HG03565 (cell line): ENCODE measurements at regions not wholly inside any gene's neighbourhood (a gene's known extent, or its start where the extent isn't known, plus 50 kb on each side); places are given as distances from the start of the nearest gene placed in this dataset.

Experiments
- ATAC-seq: cut with Tn5 transposase; IDR thresholded peaks from one replicate; pipeline ENCODE4 v1.9.1; 2021; ENCODE audit warnings: mild to moderate bottlenecking, moderate library complexity; ENCODE audit not compliant: unreplicated experiment

GRCh38 chr2:4551691-4552474 is 848.5 kb downstream of the DCDC2C start:
- no peak for ATAC-seq

DNA sequence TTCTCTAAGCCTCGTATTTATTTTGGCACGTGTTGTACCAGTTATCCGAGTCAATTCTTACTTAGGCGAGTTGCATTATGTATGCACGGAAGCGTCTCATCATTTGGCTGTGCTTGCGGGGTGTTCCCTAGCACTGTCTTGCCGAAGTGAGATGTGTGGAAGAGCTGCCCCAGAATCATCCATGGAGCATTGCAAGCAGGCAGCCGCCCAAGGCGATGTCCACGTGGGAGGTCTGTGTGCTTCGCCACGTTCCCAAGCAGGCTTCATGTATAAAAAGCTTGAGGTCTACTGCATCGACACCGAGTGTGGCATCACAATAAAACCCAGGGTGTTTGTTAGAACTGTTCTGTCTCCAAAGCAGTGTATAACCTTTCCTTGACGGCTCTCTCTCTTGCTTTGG is 849.9 kb downstream of the DCDC2C start:
- no peak for ATAC-seq

- ATAC-seq: no peak
Observed at GRCh38 chr2:4556135-4556896, 852.9 kb downstream of the DCDC2C start.

- ATAC-seq: no peak
Observed at GRCh38 chr2:4561196-4561595, 857.8 kb downstream of the DCDC2C start.

DNA sequence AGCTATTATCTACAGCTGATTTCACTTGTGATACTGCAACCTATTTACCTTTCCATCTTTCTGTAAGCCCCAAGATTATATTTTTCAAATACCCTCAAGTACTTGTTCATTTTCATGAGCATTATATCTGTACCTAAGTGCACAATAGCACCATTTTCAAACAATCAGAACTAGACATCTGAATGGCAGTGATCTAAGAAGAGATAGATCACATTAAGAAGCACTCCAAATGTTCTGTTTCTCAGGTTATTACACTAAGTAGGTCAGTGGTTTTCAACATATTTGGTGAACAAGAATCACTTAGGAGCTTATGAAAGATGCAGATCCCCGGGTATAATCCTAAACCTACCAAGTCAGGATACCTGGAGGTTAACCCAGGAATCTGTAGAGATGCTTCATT is 872.7 kb downstream of the DCDC2C start:
- ATAC-seq: no peak

DNA sequence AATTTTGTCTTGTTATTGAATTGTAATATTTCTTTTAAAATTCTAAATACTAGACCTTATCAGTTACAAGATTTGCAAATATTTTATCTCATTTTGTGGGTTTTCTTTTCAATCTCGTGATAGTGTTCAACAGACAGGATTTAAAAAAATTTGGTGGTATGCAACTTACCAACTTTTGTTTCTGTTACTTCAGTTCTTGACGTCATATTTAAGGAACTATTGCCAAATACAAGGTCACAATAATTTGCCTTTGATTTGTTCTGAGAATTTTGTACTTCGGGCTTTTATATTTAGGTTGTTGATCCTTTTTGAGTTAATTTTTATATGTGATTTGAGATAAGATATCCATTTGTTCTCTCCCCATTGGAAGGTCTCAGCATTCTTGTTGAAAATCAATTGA is 876.6 kb downstream of the DCDC2C start:
- no peak for ATAC-seq

DNA sequence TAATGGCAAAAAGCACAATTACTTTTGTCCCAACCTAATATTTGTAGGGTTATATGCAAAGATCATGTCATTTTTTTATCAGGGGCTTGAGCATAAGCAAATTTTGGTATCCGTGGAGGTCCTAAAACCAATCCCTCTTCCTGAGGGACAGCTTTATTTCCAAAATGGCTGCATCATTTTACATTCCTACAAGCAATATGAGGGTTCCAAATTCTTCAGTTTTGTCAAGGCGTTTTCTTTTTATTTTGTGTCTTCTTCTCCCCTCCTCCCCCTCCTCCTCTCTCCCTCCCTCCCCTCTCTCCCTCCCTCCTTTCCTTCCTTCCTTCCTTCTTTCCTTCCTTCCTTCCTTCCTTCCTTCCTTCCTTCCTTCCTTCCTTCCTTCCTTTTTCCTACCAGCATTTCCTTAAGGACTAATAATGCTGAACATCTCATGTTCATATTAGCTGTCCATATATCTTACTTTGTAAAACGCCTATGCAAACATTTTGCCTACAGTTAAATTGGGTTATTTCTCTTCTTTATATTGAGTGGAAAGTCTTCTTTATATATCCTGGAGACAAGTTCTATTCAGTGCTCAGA is 881.8 kb downstream of the DCDC2C start:
- ATAC-seq: no peak

GRCh38 chr2:4588606-4589005 is 885.2 kb downstream of the DCDC2C start:
- ATAC-seq: no peak

DNA sequence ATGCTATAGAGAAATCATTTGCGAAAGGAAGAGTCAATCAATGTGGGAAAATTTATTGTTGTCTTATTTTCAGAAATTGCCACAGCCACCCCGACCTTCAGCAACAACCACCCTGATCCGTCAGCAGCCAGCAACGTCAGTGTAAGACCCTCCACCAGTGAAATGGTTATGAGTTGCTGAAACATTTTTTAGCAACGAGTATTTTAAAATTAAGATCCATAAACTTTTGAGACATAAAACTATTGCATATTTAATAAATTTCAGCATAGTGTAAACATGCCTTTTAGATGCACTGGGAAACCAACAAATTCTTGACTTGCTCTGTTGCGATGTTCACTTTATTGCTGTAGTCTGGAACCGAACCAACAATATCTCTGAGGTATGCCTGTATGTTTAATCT is 887.9 kb downstream of the DCDC2C start:
- no peak for ATAC-seq

GRCh38 chr2:4597400-4597799 is 894.0 kb downstream of the DCDC2C start:
- no peak for ATAC-seq

- ATAC-seq: no peak
Observed at GRCh38 chr2:4604767-4605166, 901.4 kb downstream of the DCDC2C start.

GRCh38 chr2:4618141-4618540 is 914.8 kb downstream of the DCDC2C start:
- no peak for ATAC-seq

GRCh38 chr2:4618630-4619228 is 915.4 kb downstream of the DCDC2C start:
- no peak for ATAC-seq

DNA sequence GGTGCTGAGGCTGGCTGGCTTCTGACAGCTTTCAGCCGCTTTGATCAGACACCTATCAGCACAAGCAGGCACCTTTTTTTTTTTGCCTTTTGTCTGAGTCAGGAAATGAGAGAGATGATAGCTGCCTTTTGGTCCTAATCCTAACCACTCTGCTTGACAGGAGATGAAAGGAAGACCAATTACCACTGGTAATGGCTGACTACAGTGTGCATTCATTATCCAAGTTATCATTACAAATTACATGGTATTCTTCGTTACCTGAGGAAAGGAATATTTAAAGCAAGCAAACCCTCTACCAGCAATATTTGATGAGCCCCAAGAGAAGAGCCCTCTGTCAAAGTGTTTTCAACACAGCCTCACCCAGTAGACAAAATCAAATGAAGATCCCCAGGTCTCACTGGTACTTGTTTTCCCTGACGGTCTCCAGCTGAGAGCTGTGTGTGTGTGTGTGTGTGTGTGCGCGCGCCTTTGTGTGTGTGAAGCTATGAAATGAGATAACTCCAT is 925.7 kb downstream of the DCDC2C start:
- no peak for ATAC-seq

DNA sequence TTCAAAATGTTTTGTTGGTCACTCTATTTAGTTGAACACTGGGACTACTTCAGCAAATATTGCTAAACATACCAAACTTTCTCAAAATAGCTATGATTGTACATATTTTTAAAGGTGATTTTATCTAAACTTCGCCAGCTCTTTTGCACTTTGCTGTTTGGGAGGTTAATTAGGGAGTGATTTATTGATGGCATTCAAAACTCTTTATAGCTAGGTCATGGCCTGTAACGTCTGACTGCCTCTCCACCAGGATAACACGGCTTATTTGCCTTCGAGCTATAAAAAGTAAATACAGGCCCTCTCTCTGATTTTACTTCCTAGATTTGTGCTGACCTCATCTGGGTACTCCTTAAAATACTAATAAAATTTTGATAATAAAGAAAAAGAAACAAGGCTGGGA is 931.9 kb downstream of the DCDC2C start:
- ATAC-seq: no peak

GRCh38 chr2:4653991-4654390 is 950.6 kb downstream of the DCDC2C start:
- no peak for ATAC-seq

- ATAC-seq: no peak
Observed at GRCh38 chr2:4656326-4656725, 953.0 kb downstream of the DCDC2C start.

DNA sequence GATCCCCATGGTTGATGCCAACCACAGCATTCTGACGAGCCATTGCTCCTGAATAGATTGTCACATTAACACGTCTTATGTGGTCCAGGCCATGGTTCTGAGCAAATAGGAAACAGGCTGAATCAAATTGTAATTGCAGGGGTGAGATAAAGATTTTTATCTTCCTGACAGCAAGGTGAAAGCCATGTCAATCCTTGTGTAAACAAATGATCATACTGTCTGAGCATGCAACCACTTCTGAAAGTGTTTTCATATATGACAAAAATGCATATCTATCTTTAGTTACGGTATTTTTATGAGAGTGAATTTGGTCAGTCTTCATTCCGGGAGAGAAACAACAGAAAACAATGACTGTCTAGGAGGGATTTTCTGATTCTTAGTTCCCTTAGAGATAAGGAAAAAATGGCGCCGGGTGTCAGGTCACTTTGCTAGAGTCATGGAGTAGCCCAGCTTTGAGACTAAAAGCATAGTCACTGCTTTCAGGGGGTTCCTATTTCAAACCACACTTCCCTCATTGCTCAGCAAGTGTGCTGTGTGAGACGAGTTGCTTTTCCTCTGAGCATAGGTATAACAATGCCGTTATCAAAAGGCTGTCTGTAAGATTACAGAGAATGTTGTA is 958.9 kb downstream of the DCDC2C start:
- no peak for ATAC-seq

DNA sequence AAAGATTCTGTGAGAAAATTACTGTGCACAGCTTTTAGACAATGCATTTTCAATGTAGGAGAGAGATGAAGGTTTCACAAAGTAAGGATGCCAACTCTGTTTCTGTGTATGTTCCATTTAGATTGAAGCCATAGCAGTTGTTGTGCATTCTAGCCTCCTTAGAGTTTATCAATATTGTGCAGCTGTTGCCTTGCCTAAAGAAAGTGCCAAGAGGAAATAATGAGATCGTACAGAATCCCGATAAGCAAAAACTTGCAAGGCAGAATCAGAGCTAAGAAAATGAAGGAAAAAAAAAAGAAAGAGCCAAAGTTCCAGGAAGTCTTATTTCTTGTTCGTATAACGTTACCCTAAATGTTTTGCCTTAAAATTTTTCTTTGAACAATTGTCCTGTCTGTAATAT is 965.0 kb downstream of the DCDC2C start:
- ATAC-seq: no peak

DNA sequence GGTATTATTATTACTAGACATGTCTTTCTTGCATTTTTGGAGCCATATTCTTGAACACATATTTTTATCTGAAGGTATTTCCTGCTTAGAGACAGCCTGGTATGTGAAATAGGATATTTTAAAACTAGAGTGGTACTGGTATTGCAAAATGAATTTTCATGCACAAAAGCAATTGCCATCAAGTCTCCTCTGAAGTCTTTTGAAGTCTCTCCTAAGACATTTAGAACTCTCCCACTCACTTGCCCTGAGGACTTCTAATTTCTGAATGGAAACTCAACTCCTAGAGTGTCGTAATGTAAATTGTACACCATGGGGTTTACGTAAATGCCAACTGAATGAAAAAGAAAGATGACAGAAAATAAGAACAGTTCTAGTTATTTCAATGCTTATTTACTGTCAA is 967.0 kb downstream of the DCDC2C start:
- ATAC-seq: no peak

GRCh38 chr2:4673025-4673489 is 969.7 kb downstream of the DCDC2C start:
- ATAC-seq: no peak
